Mesendoderm (in vitro differentiated cells): ENCODE measurements at regions not wholly inside any gene's neighbourhood (a gene's known extent, or its start where the extent isn't known, plus 50 kb on each side); places are given as distances from the start of the nearest gene placed in this dataset.

Experiments
- DNase-seq: peaks from one replicate; pipeline ENCODE4 v3.0.0; 2013
- H2AK5ac ChIP-seq: 2 replicates; pipeline ENCODE4 v1.6.1; 2013; ENCODE audit warnings: low read length, inconsistent platforms
- H2BK120ac ChIP-seq: 2 replicates; pipeline ENCODE4 v1.6.1; 2013; ENCODE audit warnings: low read depth, mild to moderate bottlenecking, low read length, moderate library complexity, mixed read lengths
- H2BK15ac ChIP-seq: replicated peaks from 2 replicates; pipeline ENCODE4 v1.6.1; 2013; ENCODE audit warnings: low read depth, mild to moderate bottlenecking, moderate library complexity
- H2BK5ac ChIP-seq: 2 replicates; pipeline ENCODE4 v1.6.1; 2013; ENCODE audit warnings: low read length, inconsistent platforms
- H3K18ac ChIP-seq: 2 replicates; pipeline ENCODE4 v1.6.1; 2013; ENCODE audit warnings: mild to moderate bottlenecking, low read length, mixed read lengths
- H3K23ac ChIP-seq: one replicate; pipeline ENCODE4 v1.6.1; 2013; ENCODE audit warnings: low read length
- H3K27ac ChIP-seq: 2 replicates; pipeline ENCODE4 v1.5.1; 2013; ENCODE audit warnings: low read depth, mild to moderate bottlenecking, inconsistent platforms, low read length, moderate library complexity
- H3K27me3 ChIP-seq: 2 replicates; pipeline ENCODE4 v1.6.1; 2013; ENCODE audit warnings: low read length, control low read depth, mild to moderate bottlenecking, inconsistent platforms; ENCODE audit not compliant: insufficient read depth, poor library complexity
- H3K36me3 ChIP-seq: 2 replicates; pipeline ENCODE4 v1.6.1; 2013; ENCODE audit warnings: low read length, inconsistent platforms; ENCODE audit not compliant: control insufficient read depth, insufficient read depth
- H3K4ac ChIP-seq: one replicate; pipeline ENCODE4 v1.6.1; 2013; ENCODE audit warnings: low read depth, mild to moderate bottlenecking, low read length, moderate library complexity
- H3K4me1 ChIP-seq: 2 replicates; pipeline ENCODE4 v1.6.1; 2013; ENCODE audit warnings: low read depth, low read length, inconsistent platforms; ENCODE audit not compliant: control insufficient read depth
- H3K4me2 ChIP-seq: 2 replicates; pipeline ENCODE4 v1.6.1; 2013; ENCODE audit warnings: low read length
- H3K4me3 ChIP-seq: 2 replicates; pipeline ENCODE4 v1.5.1; 2013; ENCODE audit warnings: mild to moderate bottlenecking, low read length
- H3K56ac ChIP-seq: one replicate; pipeline ENCODE4 v1.6.1; 2013; ENCODE audit warnings: low read length
- H3K79me1 ChIP-seq: 2 replicates; pipeline ENCODE4 v1.6.1; 2013; ENCODE audit warnings: low read length, inconsistent platforms
- H3K79me2 ChIP-seq: 2 replicates; pipeline ENCODE4 v1.6.1; 2013; ENCODE audit warnings: mild to moderate bottlenecking, low read length; ENCODE audit not compliant: control insufficient read depth, insufficient read depth
- H3K9ac ChIP-seq: 2 replicates; pipeline ENCODE4 v1.6.1; 2013; ENCODE audit warnings: low read length, inconsistent platforms
- H4K5ac ChIP-seq: one replicate; pipeline ENCODE4 v1.6.1; 2013; ENCODE audit warnings: low read length
- H4K8ac ChIP-seq: one replicate; pipeline ENCODE4 v1.6.1; 2013; ENCODE audit warnings: low read depth, mild to moderate bottlenecking, control low read depth, low read length, moderate library complexity
- WGBS: extraction: QIAGEN DNeasy Blood & Tissue Kit; methylation state at CpG from one replicate; pipeline ENCODE4 v1.1.7; 2013; ENCODE audit warnings: low lambda C conversion rate, missing lambda C conversion rate; ENCODE audit not compliant: insufficient coverage; ENCODE audit errors: extremely low coverage; 5-methylcytosine and 5-hydroxymethylcytosine counted together

- WGBS: no CpG with 5 or more reads among the region's 54 CpGs
- Histone ChIP-seq H3K4me3 (no peak overlapping the region), H2BK120ac (no peak overlapping the region), H3K27me3 (no peaks in the 10 kb centered on the region), H4K5ac (no peak overlapping the region), H3K36me3 (no peaks in the 10 kb centered on the region), H4K8ac (no peak overlapping the region), H3K4me1 (peaks cover 10% of the 10 kb centered on the region), H3K27ac (no peak overlapping the region), H2BK15ac (no peak overlapping the region), H3K18ac (no peak overlapping the region), H2AK5ac (no peak overlapping the region), H3K79me1 (peaks cover 17% of the 10 kb centered on the region), H3K56ac (peak overlapping the region; percentile 86), H3K9ac (peak overlapping the region; percentile 64), H3K4me2 (peak overlapping the region; percentile 55), H3K23ac (peak overlapping the region; percentile 83), H3K79me2 (peaks cover 2% of the 10 kb centered on the region), H2BK5ac (no peak overlapping the region), H3K4ac (peak overlapping the region; percentile 9)
- peak; percentile 71 for DNase-seq
These were observed 131.9 kb downstream of the GLI2 start for GRCh38 chr2:120867290-120868241.

DNA sequence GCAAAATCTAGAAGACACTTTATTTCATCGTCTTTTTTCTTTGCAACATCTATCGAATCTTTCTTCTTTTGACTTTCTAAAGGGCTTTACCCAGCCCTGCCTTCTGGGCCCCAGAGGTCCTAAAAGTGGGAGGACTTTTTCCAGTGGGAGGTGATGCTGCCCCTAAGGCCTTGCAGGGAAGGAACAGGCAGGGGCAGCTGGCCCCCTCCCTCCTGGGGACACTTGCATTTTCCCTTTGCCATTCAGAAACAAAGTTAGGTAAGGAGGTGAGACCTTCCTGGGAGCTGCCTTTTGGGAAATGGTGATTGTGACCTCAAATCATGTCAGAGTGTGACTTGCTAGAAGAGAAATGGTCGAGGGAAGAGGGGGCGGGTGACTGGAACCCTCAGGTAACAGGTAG is 132.7 kb downstream of the GLI2 start:
- no peak overlapping the region for H3K27ac ChIP-seq
- no CpG with 5 or more reads among the region's 4 CpGs for WGBS
- peaks cover 2% of the 10 kb centered on the region for H3K79me2 ChIP-seq

DNA sequence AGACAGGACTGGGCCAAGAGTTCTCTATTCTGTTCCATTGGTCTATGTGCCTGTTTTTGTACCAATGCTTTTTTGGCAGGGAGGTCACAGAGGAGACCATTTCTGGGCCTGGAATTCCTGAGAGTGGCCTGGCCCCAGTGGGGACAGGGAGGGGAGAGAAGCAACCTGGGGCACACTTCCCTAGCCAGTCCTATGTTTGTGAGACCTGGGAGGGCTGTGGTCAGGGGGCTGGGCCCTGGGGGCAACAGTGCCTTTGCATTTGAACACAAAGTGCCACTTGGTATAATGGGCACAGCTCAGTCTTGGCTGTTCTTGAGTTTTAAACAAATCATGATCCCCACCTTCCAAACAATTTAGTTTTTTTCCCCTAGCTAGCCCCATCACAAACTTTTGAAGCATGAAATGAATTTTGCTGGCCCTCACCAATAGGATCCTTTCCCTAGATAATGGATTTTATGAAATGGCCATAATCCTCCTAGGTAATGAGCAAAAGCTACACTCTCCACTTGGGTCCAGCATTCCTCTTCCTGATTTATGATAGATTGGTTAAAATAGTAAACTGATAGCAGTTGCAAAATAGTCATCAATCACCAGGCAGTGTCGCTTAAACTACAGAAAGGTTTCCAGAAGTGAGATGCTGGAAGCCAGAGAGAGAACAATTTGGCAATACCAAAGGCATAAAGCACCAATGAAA is 133.5 kb downstream of the GLI2 start:
- H2AK5ac ChIP-seq: no peak overlapping the region
- no peak overlapping the region for H3K4ac ChIP-seq
- H3K27me3 ChIP-seq: no peaks in the 10 kb centered on the region
- H3K9ac ChIP-seq: no peak overlapping the region
- no peaks in the 10 kb centered on the region for H3K36me3 ChIP-seq
- H2BK15ac ChIP-seq: no peak overlapping the region
- peaks cover 2% of the 10 kb centered on the region for H3K4me1 ChIP-seq
- peaks cover 13% of the 10 kb centered on the region for H3K79me1 ChIP-seq
- no CpG with 5 or more reads among the region's 1 CpG for WGBS
- H3K79me2 ChIP-seq: peaks cover 2% of the 10 kb centered on the region
- no peak overlapping the region for H2BK5ac ChIP-seq
- H3K4me3 ChIP-seq: no peak overlapping the region
- DNase-seq: no peak
- H4K5ac ChIP-seq: no peak overlapping the region
- no peak overlapping the region for H2BK120ac ChIP-seq
- H3K27ac ChIP-seq: no peak overlapping the region
- no peak overlapping the region for H3K4me2 ChIP-seq
- H3K23ac ChIP-seq: no peak overlapping the region
- no peak overlapping the region for H3K18ac ChIP-seq
- H4K8ac ChIP-seq: no peak overlapping the region
- no peak overlapping the region for H3K56ac ChIP-seq

More for the DNA sequence above, 132.7 kb downstream of the GLI2 start:
- DNase-seq: no peak
- H2BK5ac ChIP-seq: no peak overlapping the region
- no peak overlapping the region for H3K56ac ChIP-seq
- no peaks in the 10 kb centered on the region for H3K27me3 ChIP-seq
- no peak overlapping the region for H2BK120ac ChIP-seq
- no peak overlapping the region for H3K9ac ChIP-seq
- no peak overlapping the region for H2AK5ac ChIP-seq
- no peak overlapping the region for H3K4me3 ChIP-seq
- H2BK15ac ChIP-seq: no peak overlapping the region
- no peak overlapping the region for H3K23ac ChIP-seq
- H4K5ac ChIP-seq: no peak overlapping the region
- H3K4ac ChIP-seq: no peak overlapping the region
- peaks cover 16% of the 10 kb centered on the region for H3K79me1 ChIP-seq
- H3K4me1 ChIP-seq: peaks cover 5% of the 10 kb centered on the region
- no peaks in the 10 kb centered on the region for H3K36me3 ChIP-seq
- no peak overlapping the region for H3K4me2 ChIP-seq
- H3K18ac ChIP-seq: no peak overlapping the region
- no peak overlapping the region for H4K8ac ChIP-seq

- Histone ChIP-seq H3K4me1 (peaks cover 2% of the 10 kb centered on the region), H3K23ac (no peak overlapping the region), H3K4ac (no peak overlapping the region)
These were observed 134.2 kb downstream of the GLI2 start for GRCh38 chr2:120869730-120870466.

DNA sequence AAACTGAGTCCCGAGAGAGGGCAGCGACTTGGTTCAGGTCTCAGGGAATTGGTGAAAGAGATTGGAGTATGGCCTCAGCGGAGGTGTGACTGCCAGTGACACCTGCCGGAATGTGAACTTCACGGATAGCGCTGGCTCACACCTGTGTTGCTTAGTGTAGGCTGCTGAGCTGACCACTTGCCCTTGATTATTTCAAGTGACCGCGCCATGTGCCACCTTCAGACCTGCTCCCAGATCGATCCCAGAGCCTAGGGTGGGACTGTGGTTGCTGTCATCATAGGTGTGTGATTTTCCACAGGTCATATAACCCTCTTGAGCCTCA is 134.8 kb downstream of the GLI2 start:
- Histone ChIP-seq H3K27me3 (no peaks in the 10 kb centered on the region), H3K9ac (no peak overlapping the region), H3K79me2 (peaks cover 2% of the 10 kb centered on the region), H3K23ac (no peak overlapping the region), H3K36me3 (no peaks in the 10 kb centered on the region), H4K8ac (no peak overlapping the region), H3K18ac (no peak overlapping the region), H4K5ac (no peak overlapping the region), H3K4me1 (peaks cover 2% of the 10 kb centered on the region), H2BK120ac (no peak overlapping the region), H2BK15ac (no peak overlapping the region), H3K4me3 (no peak overlapping the region), H3K4me2 (no peak overlapping the region), H3K4ac (no peak overlapping the region), H3K79me1 (peaks cover 13% of the 10 kb centered on the region), H2AK5ac (no peak overlapping the region), H2BK5ac (no peak overlapping the region), H3K27ac (no peak overlapping the region), H3K56ac (no peak overlapping the region)
- WGBS: no CpG with 5 or more reads among the region's 9 CpGs
- no peak for DNase-seq

More at GRCh38 chr2:120869730-120870466, 134.2 kb downstream of the GLI2 start:
- no peak overlapping the region for H3K4me2 ChIP-seq
- no peaks in the 10 kb centered on the region for H3K36me3 ChIP-seq
- no peak overlapping the region for H3K9ac ChIP-seq
- no peak overlapping the region for H2BK120ac ChIP-seq
- H4K8ac ChIP-seq: no peak overlapping the region
- H4K5ac ChIP-seq: no peak overlapping the region
- H2BK5ac ChIP-seq: no peak overlapping the region
- H2BK15ac ChIP-seq: no peak overlapping the region
- H3K27me3 ChIP-seq: no peaks in the 10 kb centered on the region
- H3K18ac ChIP-seq: no peak overlapping the region
- peaks cover 13% of the 10 kb centered on the region for H3K79me1 ChIP-seq
- no peak for DNase-seq
- H3K79me2 ChIP-seq: peaks cover 2% of the 10 kb centered on the region
- H2AK5ac ChIP-seq: no peak overlapping the region
- no peak overlapping the region for H3K56ac ChIP-seq
- no peak overlapping the region for H3K27ac ChIP-seq
- no CpG with 5 or more reads among the region's 5 CpGs for WGBS
- H3K4me3 ChIP-seq: no peak overlapping the region
